Neutrophil (primary cell): ENCODE measurements at regions not wholly inside any gene's neighbourhood (a gene's known extent, or its start where the extent isn't known, plus 50 kb on each side); places are given as distances from the start of the nearest gene placed in this dataset.

Source experiments
- H3K27ac ChIP-seq: fragments of 200-600 bp; sonication (generic); 2 replicates; pipeline ENCODE4 v1.5.1; 2016; ENCODE audit warnings: mild to moderate bottlenecking, moderate library complexity
- H3K27me3 ChIP-seq: fragments of 200-600 bp; sonication (generic); 2 replicates; pipeline ENCODE4 v1.6.0; 2016; ENCODE audit warnings: mild to moderate bottlenecking
- H3K36me3 ChIP-seq: fragments of 200-600 bp; sonication (generic); 2 replicates; pipeline ENCODE4 v1.5.1; 2017
- H3K4me1 ChIP-seq, 2 experiments: fragments of 200-600 bp in 1 of 2; sonication (generic) in 1 of 2; 1 replicate in 1 of 2; 2 replicates in 1 of 2; pipeline versions ENCODE4 v1.5.1 to v1.6.1; 2013 to 2016; ENCODE audit warnings: low read depth in 1 of 2, low read length in 1 of 2, mild to moderate bottlenecking in 1 of 2, moderate library complexity in 1 of 2; ENCODE audit not compliant: control insufficient read depth in 1 of 2, insufficient read depth in 1 of 2
- H3K4me3 ChIP-seq, 2 experiments: fragments of 200-600 bp in 1 of 2; sonication (generic) in 1 of 2; 1 replicate in 1 of 2; 2 replicates in 1 of 2; pipeline ENCODE4 v1.5.1; 2013 to 2016; ENCODE audit warnings: low read depth in 1 of 2, low read length in 1 of 2, mild to moderate bottlenecking in 1 of 2, moderate library complexity in 1 of 2
- H3K9me3 ChIP-seq: fragments of 200-600 bp; sonication (generic); 2 replicates; pipeline ENCODE4 v1.5.1; 2016
- TF ChIP-seq, protein P1 (sequence below): fragments of 200-600 bp; sonication (generic); IDR thresholded peaks from 2 replicates; pipeline ENCODE4 v1.5.1; 2016; ENCODE audit warnings: antibody characterized with exemption

DNA sequence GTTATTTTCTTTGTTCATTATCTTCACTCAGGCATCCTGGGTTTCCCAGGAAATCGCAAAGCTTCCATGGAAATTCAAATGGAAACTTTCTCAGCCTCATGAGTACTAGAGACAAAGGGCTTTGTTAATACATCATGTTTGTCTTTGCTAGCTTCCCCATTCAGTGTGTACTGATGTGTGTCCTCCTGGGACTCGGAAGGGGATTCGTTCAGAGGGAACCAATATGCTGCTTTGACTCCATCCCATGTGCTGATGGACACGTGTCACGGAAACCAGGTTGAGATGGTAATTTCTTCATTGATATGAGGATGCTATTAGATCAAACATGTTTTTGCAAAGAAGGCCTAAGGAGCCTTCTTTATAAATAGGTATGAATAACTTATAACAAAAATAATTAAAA is 87.0 kb upstream of the KCNAB1 start:
- Histone ChIP-seq H3K27me3 (no peaks in the 10 kb centered on the region), H3K36me3 (no peaks in the 10 kb centered on the region), H3K9me3 (no peaks in the 10 kb centered on the region), H3K27ac (no peak overlapping the region), H3K4me1 (no peaks in the 10 kb centered on the region), H3K4me3 (no peak overlapping the region)
- TF ChIP-seq, protein P1, sequence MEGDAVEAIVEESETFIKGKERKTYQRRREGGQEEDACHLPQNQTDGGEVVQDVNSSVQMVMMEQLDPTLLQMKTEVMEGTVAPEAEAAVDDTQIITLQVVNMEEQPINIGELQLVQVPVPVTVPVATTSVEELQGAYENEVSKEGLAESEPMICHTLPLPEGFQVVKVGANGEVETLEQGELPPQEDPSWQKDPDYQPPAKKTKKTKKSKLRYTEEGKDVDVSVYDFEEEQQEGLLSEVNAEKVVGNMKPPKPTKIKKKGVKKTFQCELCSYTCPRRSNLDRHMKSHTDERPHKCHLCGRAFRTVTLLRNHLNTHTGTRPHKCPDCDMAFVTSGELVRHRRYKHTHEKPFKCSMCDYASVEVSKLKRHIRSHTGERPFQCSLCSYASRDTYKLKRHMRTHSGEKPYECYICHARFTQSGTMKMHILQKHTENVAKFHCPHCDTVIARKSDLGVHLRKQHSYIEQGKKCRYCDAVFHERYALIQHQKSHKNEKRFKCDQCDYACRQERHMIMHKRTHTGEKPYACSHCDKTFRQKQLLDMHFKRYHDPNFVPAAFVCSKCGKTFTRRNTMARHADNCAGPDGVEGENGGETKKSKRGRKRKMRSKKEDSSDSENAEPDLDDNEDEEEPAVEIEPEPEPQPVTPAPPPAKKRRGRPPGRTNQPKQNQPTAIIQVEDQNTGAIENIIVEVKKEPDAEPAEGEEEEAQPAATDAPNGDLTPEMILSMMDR = no peak

DNA sequence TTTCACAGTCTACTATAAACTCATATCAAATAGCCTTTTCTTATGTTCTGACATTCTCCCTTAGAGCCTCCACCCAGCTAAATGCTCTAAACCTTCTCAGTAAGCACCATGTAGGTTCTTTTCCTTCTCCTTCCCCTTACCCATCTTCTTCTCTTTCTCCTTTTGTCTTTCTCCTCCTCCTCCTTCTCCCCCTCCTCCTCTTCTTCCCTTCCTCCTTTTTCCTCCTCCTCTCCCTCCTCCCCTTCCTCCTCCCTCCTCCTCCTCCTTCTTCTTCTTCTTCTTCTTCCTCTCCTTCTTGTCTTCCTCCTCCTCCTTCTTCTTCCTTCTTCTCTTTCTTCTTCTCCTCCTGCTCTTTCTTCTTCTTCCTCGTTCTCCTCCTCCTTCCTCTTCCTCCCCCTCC is 85.2 kb upstream of the KCNAB1 start:
- no peak overlapping the region for H3K4me3 ChIP-seq
- H3K27ac ChIP-seq = no peak overlapping the region
- H3K4me1 ChIP-seq = no peaks in the 10 kb centered on the region
- no peaks in the 10 kb centered on the region for H3K9me3 ChIP-seq
- TF ChIP-seq, protein P1 = no peak
- no peaks in the 10 kb centered on the region for H3K27me3 ChIP-seq
- H3K36me3 ChIP-seq = no peaks in the 10 kb centered on the region

DNA sequence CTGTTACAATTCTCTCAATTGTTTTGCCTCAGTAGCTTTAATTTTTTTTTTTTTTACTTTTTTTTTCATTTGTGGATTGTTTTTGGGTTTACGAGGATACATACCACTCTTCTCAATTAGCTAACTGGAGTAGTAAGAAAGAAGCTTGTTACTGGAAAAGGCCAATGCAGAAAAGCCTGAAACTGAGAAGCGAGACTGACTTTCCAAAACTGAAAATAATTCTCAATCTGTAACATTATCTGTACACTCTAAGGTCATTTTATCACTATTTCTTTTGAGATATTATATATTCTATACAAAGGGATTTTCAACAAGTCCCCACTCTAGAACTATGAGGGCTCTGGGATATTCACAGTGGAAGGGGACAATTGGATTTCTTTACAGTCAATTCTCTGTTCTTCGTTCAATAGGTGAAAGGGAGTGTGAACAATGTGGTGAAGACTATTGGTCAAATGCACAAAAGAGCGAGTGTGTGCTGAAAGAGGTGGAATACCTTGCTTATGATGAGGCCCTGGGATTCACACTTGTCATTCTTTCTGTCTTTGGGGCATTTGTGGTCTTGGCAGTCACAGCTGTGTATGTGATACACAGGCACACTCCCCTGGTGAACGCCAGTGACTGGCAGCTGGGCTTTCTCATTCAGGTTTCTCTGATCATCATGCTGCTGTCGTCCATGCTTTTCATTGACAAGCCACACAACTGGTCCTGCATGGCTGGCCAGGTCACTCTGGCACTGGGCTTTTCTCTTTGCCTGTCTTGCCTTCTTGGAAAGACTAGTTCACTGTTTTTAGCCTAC is 83.9 kb upstream of the KCNAB1 start:
- no peaks in the 10 kb centered on the region for H3K36me3 ChIP-seq
- no peaks in the 10 kb centered on the region for H3K9me3 ChIP-seq
- H3K27me3 ChIP-seq = no peaks in the 10 kb centered on the region
- no peaks in the 10 kb centered on the region for H3K4me1 ChIP-seq
- no peak overlapping the region for H3K4me3 ChIP-seq
- no peak overlapping the region for H3K27ac ChIP-seq
- TF ChIP-seq, protein P1 = no peak

DNA sequence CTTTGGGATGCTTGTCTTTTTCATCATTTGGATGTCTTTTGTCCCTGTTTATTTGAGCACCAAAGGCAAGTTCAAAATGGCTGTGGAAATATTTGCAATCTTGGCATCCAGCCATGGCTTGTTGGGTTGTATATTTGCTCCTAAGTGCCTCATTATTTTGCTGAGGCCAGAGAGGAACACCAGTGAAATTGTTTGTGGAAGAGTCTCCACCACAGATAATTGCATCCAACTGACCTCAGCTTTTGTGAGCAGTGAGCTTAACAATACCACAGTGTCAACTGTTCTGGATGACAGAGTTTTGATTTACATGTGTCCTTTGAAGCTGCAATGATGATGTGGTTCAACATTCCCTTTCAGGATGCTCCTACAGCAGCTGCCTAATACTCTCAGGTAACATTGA is 83.0 kb upstream of the KCNAB1 start:
- H3K4me3 ChIP-seq = no peak overlapping the region
- H3K27me3 ChIP-seq = no peaks in the 10 kb centered on the region
- no peaks in the 10 kb centered on the region for H3K4me1 ChIP-seq
- no peaks in the 10 kb centered on the region for H3K9me3 ChIP-seq
- TF ChIP-seq, protein P1 = no peak
- no peak overlapping the region for H3K27ac ChIP-seq
- no peaks in the 10 kb centered on the region for H3K36me3 ChIP-seq

DNA sequence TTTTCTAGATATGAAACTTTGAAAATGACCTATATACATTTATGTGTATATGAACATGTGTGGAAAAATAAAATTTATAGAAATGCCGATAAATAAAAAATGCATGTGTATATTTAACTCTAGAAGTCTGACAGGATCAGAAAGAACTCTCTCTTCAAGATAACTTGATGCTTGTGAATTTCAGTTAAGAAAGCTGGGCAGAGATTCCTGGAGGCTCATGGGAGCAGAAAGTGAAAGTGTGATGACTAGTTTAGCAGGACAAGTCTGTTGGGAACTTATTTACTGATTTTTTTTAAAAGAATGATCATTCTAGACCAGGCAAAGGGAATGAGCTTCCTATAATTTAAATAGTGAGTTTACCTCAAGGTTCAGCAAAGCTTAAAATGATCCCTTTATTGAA is 81.5 kb upstream of the KCNAB1 start:
- Histone ChIP-seq H3K27me3 (peaks cover 7% of the 10 kb centered on the region), H3K4me1 (no peaks in the 10 kb centered on the region), H3K4me3 (no peak overlapping the region), H3K36me3 (no peaks in the 10 kb centered on the region), H3K9me3 (no peaks in the 10 kb centered on the region), H3K27ac (no peak overlapping the region)
- TF ChIP-seq, protein P1 = no peak
